GM23248 (cell line): ENCODE measurements at regions not wholly inside any gene's neighbourhood (a gene's known extent, or its start where the extent isn't known, plus 50 kb on each side); places are given as distances from the start of the nearest gene placed in this dataset.

Source experiments
- DNase-seq: peaks from one replicate; pipeline ENCODE4 v3.0.0-alpha.2; 2015
- H2AFZ ChIP-seq: fragments of 200-600 bp; sonication (generic); 2 replicates; pipeline ENCODE4 v1.6.1; 2016; ENCODE audit warnings: antibody characterized with exemption
- H3F3A ChIP-seq: fragments of 200-600 bp; sonication (generic); 2 replicates; pipeline ENCODE4 v1.6.1; 2016; ENCODE audit warnings: mild to moderate bottlenecking, antibody characterized with exemption, mixed run types; ENCODE audit not compliant: insufficient read depth
- H3K27ac ChIP-seq: fragments of 200-600 bp; sonication (generic); 2 replicates; pipeline ENCODE4 v1.5.1; 2016; ENCODE audit warnings: mild to moderate bottlenecking
- H3K27me3 ChIP-seq: fragments of 200-600 bp; sonication (generic); replicated peaks from 2 replicates; pipeline ENCODE4 v1.6.1; 2016; ENCODE audit warnings: mild to moderate bottlenecking; ENCODE audit not compliant: insufficient read depth
- H3K36me3 ChIP-seq: fragments of 200-600 bp; sonication (generic); 2 replicates; pipeline ENCODE4 v1.6.1; 2016; ENCODE audit warnings: low read depth, mild to moderate bottlenecking
- H3K4me1 ChIP-seq: fragments of 200-600 bp; sonication (generic); 2 replicates; pipeline ENCODE4 v1.6.1; 2016; ENCODE audit warnings: mild to moderate bottlenecking; ENCODE audit not compliant: insufficient read depth
- H3K4me2 ChIP-seq: fragments of 200-600 bp; sonication (generic); one replicate; pipeline ENCODE4 v1.6.1; 2016; ENCODE audit warnings: mild to moderate bottlenecking; ENCODE audit not compliant: unreplicated experiment
- H3K4me3 ChIP-seq: fragments of 200-600 bp; sonication (generic); 2 replicates; pipeline ENCODE4 v1.5.1; 2016; ENCODE audit warnings: mild to moderate bottlenecking
- H3K79me2 ChIP-seq: fragments of 200-600 bp; sonication (generic); 2 replicates; pipeline ENCODE4 v1.6.1; 2016; ENCODE audit warnings: mild to moderate bottlenecking; ENCODE audit not compliant: insufficient read depth
- H3K9ac ChIP-seq: fragments of 200-600 bp; sonication (generic); 2 replicates; pipeline ENCODE4 v1.6.1; 2016; ENCODE audit warnings: mild to moderate bottlenecking
- H3K9me2 ChIP-seq: fragments of 200-600 bp; sonication (generic); 2 replicates; pipeline ENCODE4 v1.6.1; 2016; ENCODE audit warnings: mixed run types, mild to moderate bottlenecking, moderate library complexity; ENCODE audit not compliant: insufficient read depth
- H3K9me3 ChIP-seq: fragments of 200-600 bp; sonication (generic); one replicate; pipeline ENCODE4 v1.6.1; 2017; ENCODE audit warnings: low read depth
- H4K20me1 ChIP-seq: fragments of 200-600 bp; sonication (generic); 2 replicates; pipeline ENCODE4 v1.6.0; 2016; ENCODE audit not compliant: insufficient read depth
- EZH2 ChIP-seq: fragments of 200-600 bp; sonication (generic); IDR thresholded peaks from 2 replicates; pipeline ENCODE4 v1.6.1; 2018; ENCODE audit warnings: antibody characterized with exemption, mild to moderate bottlenecking; ENCODE audit not compliant: insufficient read depth, poor library complexity, severe bottlenecking
- EZH2phosphoT487 ChIP-seq: fragments of 200-600 bp; sonication (generic); IDR thresholded peaks from 2 replicates; pipeline ENCODE4 v1.6.1; 2018; ENCODE audit warnings: antibody characterized with exemption, moderate library complexity, mild to moderate bottlenecking, low read depth; ENCODE audit not compliant: insufficient read depth
- WGBS, 2 experiments: methylation state at CpG; one replicate each; pipeline ENCODE4 v1.1.6; 2015 to 2017; ENCODE audit warnings: low lambda C conversion rate in 2 of 2, low coverage in 1 of 2; ENCODE audit errors: missing lambda C conversion rate in 2 of 2; 5-methylcytosine and 5-hydroxymethylcytosine counted together
- in situ Hi-C: fragments of 300-500 bp; cut with MboI; formaldehyde crosslinking; loops from 2 replicates; pipeline ENCODE4 v1.15.0; 2020

GRCh38 chr5:92556747-92557146 lies 1024.3 kb downstream of the NR2F1-AS1 start:
- Histone ChIP-seq H3K9me2 (no peaks in the 10 kb centered on the region), H3K4me2 (no peak overlapping the region), H3K27me3 (no peaks in the 10 kb centered on the region), H3K9me3 (no peaks in the 10 kb centered on the region), H2AFZ (no peak overlapping the region), H3K9ac (no peak overlapping the region), H4K20me1 (no peaks in the 10 kb centered on the region), H3K4me3 (no peak overlapping the region), H3F3A (peaks cover 43% of the 10 kb centered on the region), H3K36me3 (no peaks in the 10 kb centered on the region), H3K27ac (no peak overlapping the region), H3K4me1 (peaks cover 53% of the 10 kb centered on the region), H3K79me2 (no peaks in the 10 kb centered on the region)
- 100% methylated on average over 1 of the region's 1 CpG for WGBS, 2 experiments
- in situ Hi-C loops = no loop called here
- no peak for DNase-seq
- TF ChIP-seq EZH2phosphoT487 (no peak), EZH2 (no peak)

DNA sequence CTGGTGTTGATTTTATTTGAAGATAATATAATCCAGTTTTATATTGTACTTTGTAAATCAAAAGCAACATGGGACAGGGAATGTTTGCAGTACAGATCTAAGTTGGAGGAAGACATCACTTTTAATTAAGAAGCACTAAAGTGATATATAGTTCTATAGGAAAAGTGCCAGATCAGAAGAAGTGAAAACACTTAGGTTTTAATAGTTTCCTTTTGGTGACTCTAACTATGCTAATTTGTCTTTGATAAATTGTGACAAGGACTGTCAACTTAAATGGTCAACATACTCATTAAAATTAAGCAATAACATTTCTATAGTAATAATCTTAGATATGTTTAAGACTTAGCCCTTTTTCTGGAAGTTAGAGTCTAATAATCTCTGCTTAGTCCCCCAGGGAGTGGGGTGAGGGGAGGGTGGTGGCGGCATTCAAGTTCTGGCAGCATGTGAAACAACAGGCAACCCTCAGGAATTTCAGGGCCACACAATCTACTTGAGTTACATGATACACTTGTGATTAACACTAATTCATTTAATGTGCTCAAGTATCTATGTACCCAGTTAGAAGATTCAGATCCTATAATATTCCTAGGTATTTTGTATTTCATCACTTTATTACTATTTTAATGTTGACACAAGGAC lies 1026.5 kb downstream of the NR2F1-AS1 start:
- Histone ChIP-seq H3F3A (peaks cover 21% of the 10 kb centered on the region), H3K9me3 (no peaks in the 10 kb centered on the region), H3K4me2 (no peak overlapping the region), H3K4me3 (no peak overlapping the region), H3K27me3 (no peaks in the 10 kb centered on the region), H3K9ac (no peak overlapping the region), H3K79me2 (no peaks in the 10 kb centered on the region), H3K27ac (no peak overlapping the region), H3K4me1 (peaks cover 35% of the 10 kb centered on the region), H2AFZ (peak overlapping the region; percentile 1; the same call in 1 of the 2 replicates), H3K36me3 (no peaks in the 10 kb centered on the region), H4K20me1 (no peaks in the 10 kb centered on the region), H3K9me2 (no peaks in the 10 kb centered on the region)
- WGBS, 2 experiments = 100% methylated on average over 1 of the region's 1 CpG
- in situ Hi-C loops = no loop called here
- TF ChIP-seq EZH2phosphoT487 (no peak), EZH2 (no peak)
- DNase-seq = no peak

DNA sequence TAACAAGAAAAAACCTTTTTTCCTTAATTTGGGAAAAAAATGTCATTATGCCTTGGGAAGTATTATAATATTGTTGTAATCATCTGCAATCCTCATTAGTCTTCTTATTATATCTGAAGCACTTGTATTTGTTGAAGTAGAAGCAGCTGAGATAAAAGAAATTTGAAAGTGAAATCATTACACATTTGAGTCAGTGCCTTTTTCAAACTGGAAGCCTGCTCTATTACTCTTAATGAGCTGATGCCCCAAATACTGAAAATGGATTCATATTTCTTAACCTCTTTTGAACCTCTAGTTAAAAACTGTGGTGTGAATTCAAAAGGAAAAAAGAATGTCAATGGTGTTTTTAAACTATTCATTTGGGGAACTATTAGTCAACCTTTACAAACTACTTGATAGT lies 1027.7 kb downstream of the NR2F1-AS1 start:
- Histone ChIP-seq H3K36me3 (no peaks in the 10 kb centered on the region), H3K79me2 (no peaks in the 10 kb centered on the region), H2AFZ (0 out of 2 replicates have a peak overlapping the region, but pooled peaks have one; percentile 7), H3K27me3 (no peaks in the 10 kb centered on the region), H3F3A (peaks cover 13% of the 10 kb centered on the region), H3K9ac (peak overlapping the region; percentile 71), H4K20me1 (no peaks in the 10 kb centered on the region), H3K4me3 (peak overlapping the region; percentile 45), H3K4me1 (peaks cover 27% of the 10 kb centered on the region), H3K9me3 (no peaks in the 10 kb centered on the region), H3K9me2 (no peaks in the 10 kb centered on the region), H3K27ac (peak overlapping the region; percentile 94), H3K4me2 (peak overlapping the region; percentile 73)
- in situ Hi-C loops = no loop called here
- TF ChIP-seq EZH2 (no peak), EZH2phosphoT487 (no peak)
- peak; percentile 17 for DNase-seq

DNA sequence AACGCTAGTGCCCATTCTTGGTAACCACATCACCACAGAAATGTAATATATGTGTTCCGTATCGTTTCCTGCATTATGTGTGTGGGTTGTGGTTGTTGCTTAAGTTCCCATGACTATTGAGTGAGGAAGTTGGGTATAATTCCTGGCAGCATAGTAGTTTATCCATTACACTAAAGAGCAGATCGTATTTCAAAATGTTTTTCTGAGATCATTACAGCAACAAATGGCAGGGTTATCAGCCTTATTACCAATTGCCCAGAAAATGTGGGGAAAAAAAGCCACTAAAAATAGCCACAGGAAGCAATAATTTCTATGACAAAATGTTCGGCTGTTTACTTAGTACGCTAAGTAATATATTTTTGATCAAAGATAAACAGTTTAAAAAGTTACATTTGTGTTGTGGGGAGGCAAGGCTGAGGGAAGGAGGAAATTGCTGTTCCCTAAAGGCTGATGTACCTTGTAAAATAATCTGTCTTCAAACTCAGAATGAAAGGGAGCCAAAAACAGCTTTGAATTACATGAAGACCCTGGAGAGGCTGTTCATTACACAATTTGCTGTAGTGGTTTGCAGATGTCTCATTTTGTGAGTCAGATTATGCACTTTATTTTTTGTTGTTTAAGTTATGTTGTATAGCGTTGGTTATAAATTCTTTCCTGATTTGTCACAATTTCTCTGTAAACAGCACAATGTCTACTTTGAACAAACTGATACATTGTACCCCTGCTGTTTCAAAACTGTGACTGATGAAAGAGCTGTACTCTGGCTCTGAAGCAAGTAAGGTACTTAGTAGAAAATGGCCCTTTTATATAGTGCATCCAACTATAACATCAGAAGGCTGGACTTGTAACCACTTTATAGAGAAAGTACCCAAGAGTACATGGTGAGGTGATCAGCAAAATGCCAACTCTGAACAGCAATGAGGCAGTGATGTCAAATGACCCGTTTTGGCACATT lies 1028.5 kb downstream of the NR2F1-AS1 start:
- no peaks in the 10 kb centered on the region for H4K20me1 ChIP-seq
- no peaks in the 10 kb centered on the region for H3K9me3 ChIP-seq
- H3K27ac ChIP-seq = peak overlapping the region; percentile 94
- peak; percentile 96 for DNase-seq
- peak overlapping the region; percentile 73 for H3K4me2 ChIP-seq
- H3K9me2 ChIP-seq = no peaks in the 10 kb centered on the region
- H3F3A ChIP-seq = peaks cover 13% of the 10 kb centered on the region
- H3K36me3 ChIP-seq = no peaks in the 10 kb centered on the region
- peak overlapping the region; percentile 45 for H3K4me3 ChIP-seq
- 1 to 3% methylated on average over 8 of the region's 8 CpGs for WGBS, 2 experiments
- TF ChIP-seq EZH2 = no peak
- peak; percentile 98 for TF ChIP-seq EZH2phosphoT487
- H3K27me3 ChIP-seq = no peaks in the 10 kb centered on the region
- in situ Hi-C loops = no loop called here
- H3K9ac ChIP-seq = peak overlapping the region; percentile 71
- H3K4me1 ChIP-seq = peaks cover 27% of the 10 kb centered on the region
- 0 out of 2 replicates have a peak overlapping the region, but pooled peaks have one; percentile 7 for H2AFZ ChIP-seq
- no peaks in the 10 kb centered on the region for H3K79me2 ChIP-seq
